WERI-Rb-1 (cell line): ENCODE measurements at regions not wholly inside any gene's neighbourhood (a gene's known extent, or its start where the extent isn't known, plus 50 kb on each side); places are given as distances from the start of the nearest gene placed in this dataset.

ENCODE experiments used
- DNase-seq: peaks from one replicate; pipeline ENCODE4 v3.0.0-alpha.2; 2020
- H3K27ac ChIP-seq: fragments of 250-450 bp; sonication (Bioruptor Pico); 2 replicates; pipeline ENCODE4 v1.5.1; 2020; ENCODE audit warnings: mild to moderate bottlenecking, moderate library complexity
- H3K27me3 ChIP-seq: fragments of 250-450 bp; sonication (Bioruptor Pico); 2 replicates; pipeline ENCODE4 v1.5.1; 2021; ENCODE audit warnings: mild to moderate bottlenecking, low read depth, moderate library complexity; ENCODE audit not compliant: insufficient read depth, severe bottlenecking
- H3K36me3 ChIP-seq: fragments of 250-450 bp; sonication (Bioruptor Pico); 2 replicates; pipeline ENCODE4 v1.5.1; 2020; ENCODE audit warnings: mild to moderate bottlenecking, moderate library complexity
- H3K4me3 ChIP-seq: 2 replicates; pipeline ENCODE4 v1.5.1; 2011; ENCODE audit warnings: low read depth, mild to moderate bottlenecking, control low read depth, low read length
- H3K9me3 ChIP-seq: fragments of 250-450 bp; sonication (Bioruptor Pico); 2 replicates; pipeline ENCODE4 v1.5.1; 2021; ENCODE audit warnings: mild to moderate bottlenecking, moderate library complexity; ENCODE audit not compliant: severe bottlenecking
- TF ChIP-seq, protein P1 (sequence below): IDR thresholded peaks from 2 replicates; pipeline ENCODE4 v1.5.1; 2011; ENCODE audit warnings: low read depth, mild to moderate bottlenecking, control low read depth, inconsistent platforms, low read length

GRCh38 chr17:79214940-79215604, 140.4 kb downstream of the ENGASE start:
- peak; percentile 88 for DNase-seq
- Histone ChIP-seq H3K27me3 (no peaks in the 10 kb centered on the region), H3K27ac (peak overlapping the region; percentile 78), H3K4me3 (peak overlapping the region; percentile 3; the same call in 1 of the 2 replicates), H3K9me3 (no peaks in the 10 kb centered on the region), H3K36me3 (no peaks in the 10 kb centered on the region)
- TF ChIP-seq, protein P1, sequence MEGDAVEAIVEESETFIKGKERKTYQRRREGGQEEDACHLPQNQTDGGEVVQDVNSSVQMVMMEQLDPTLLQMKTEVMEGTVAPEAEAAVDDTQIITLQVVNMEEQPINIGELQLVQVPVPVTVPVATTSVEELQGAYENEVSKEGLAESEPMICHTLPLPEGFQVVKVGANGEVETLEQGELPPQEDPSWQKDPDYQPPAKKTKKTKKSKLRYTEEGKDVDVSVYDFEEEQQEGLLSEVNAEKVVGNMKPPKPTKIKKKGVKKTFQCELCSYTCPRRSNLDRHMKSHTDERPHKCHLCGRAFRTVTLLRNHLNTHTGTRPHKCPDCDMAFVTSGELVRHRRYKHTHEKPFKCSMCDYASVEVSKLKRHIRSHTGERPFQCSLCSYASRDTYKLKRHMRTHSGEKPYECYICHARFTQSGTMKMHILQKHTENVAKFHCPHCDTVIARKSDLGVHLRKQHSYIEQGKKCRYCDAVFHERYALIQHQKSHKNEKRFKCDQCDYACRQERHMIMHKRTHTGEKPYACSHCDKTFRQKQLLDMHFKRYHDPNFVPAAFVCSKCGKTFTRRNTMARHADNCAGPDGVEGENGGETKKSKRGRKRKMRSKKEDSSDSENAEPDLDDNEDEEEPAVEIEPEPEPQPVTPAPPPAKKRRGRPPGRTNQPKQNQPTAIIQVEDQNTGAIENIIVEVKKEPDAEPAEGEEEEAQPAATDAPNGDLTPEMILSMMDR: no peak

DNA sequence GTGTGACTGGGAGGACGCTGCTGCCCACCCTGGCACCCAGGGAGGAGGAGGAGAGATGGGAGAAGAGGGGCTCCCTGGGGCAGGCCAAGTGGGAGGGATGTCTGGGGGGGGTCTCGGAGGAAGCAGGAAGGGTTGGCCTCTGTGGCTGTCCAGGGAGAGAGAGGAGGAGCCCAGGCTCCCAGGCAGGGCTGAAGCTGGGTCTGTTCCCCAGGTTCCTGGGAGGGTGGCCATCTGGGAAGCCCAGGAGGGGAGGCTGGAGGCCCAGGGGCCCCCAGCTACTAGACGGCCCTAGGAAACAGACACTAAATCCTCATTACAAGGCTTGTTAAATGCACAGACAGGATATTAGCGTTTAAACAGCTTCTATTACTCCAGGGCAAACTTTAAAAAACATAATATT, 139.8 kb downstream of the ENGASE start:
- H3K27ac ChIP-seq: peak overlapping the region; percentile 78
- H3K27me3 ChIP-seq: no peaks in the 10 kb centered on the region
- DNase-seq: peak; percentile 77
- H3K36me3 ChIP-seq: no peaks in the 10 kb centered on the region
- H3K4me3 ChIP-seq: peak overlapping the region; percentile 3; the same call in 1 of the 2 replicates
- TF ChIP-seq, protein P1: no peak
- no peaks in the 10 kb centered on the region for H3K9me3 ChIP-seq

GRCh38 chr17:79213305-79213704, 138.7 kb downstream of the ENGASE start:
- no peak for DNase-seq
- Histone ChIP-seq H3K9me3 (no peaks in the 10 kb centered on the region), H3K27me3 (no peaks in the 10 kb centered on the region), H3K27ac (peak overlapping the region; percentile 19; the same call in 1 of the 2 replicates), H3K4me3 (no peak overlapping the region), H3K36me3 (no peaks in the 10 kb centered on the region)
- TF ChIP-seq, protein P1: no peak

GRCh38 chr17:79212149-79213087, 137.8 kb downstream of the ENGASE start:
- no peaks in the 10 kb centered on the region for H3K36me3 ChIP-seq
- no peak overlapping the region for H3K4me3 ChIP-seq
- H3K27ac ChIP-seq: 0 out of 2 replicates have a peak overlapping the region, but pooled peaks have one; percentile 45
- H3K27me3 ChIP-seq: no peaks in the 10 kb centered on the region
- no peak for DNase-seq
- no peaks in the 10 kb centered on the region for H3K9me3 ChIP-seq
- TF ChIP-seq, protein P1: no peak

DNA sequence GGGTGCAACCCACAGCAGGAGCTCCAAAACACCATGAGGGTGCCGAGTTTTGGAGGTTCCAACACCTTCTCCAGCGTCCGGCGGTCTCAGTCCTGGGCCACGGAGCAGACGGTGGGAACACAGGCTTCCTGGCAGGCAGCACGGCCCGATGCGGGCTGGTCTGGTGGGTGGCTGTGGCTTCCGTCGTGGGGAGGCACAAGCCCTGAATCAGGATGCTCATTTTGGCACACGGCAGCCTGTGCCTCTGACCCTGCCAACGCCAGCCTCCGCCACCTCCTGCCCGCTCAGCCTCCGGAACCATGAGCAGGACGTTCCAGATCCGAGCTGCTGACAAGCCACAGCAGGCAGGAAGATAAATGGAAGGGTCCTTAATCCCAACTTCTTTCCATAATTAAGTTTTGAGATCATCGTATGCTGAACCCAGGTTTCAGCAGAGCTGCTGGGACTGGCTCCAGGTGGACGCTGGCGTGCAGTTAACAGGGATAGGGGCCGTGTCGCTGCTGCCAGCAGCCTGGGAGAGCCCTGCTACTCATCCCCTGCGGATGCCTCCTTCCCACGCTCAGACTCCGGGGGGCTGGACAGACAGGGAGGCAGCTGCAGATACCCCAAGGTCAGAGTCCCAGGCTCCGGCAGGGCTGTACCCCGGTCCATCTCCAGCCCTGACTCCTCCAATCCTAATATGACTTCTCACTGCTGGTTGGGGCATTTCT, 136.6 kb downstream of the ENGASE start:
- Histone ChIP-seq H3K36me3 (no peaks in the 10 kb centered on the region), H3K9me3 (no peaks in the 10 kb centered on the region), H3K4me3 (no peak overlapping the region), H3K27me3 (no peaks in the 10 kb centered on the region), H3K27ac (peak overlapping the region; percentile 45)
- DNase-seq: peak; percentile 76
- TF ChIP-seq, protein P1: 0 out of 2 replicates have a peak, but pooled peaks have one; percentile 3
